ENCODE measurements at regions not wholly inside any gene's neighbourhood (a gene's known extent, or its start where the extent isn't known, plus 50 kb on each side); places are given as distances from the start of the nearest gene placed in this dataset.

DNA sequence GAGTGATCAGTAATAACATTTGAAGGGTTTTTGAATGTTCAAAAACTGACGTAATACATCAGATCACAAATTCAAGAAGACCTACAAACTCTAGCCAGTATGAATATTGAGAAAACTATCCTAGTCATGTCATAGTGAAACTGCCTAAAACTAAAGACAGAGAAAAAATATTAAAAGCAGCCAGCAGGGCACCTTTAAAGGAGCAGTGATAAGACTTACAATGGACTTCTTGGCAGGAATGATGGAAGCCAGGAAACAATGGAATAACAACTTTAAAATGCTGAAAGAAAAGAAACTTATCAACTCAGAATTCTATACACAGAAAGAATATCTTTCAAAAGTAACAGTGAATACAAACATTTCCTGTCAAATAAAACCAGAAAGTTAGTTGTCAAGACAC is 78.3 kb upstream of the CTBP2 start:
- TF ChIP-seq, protein P1, sequence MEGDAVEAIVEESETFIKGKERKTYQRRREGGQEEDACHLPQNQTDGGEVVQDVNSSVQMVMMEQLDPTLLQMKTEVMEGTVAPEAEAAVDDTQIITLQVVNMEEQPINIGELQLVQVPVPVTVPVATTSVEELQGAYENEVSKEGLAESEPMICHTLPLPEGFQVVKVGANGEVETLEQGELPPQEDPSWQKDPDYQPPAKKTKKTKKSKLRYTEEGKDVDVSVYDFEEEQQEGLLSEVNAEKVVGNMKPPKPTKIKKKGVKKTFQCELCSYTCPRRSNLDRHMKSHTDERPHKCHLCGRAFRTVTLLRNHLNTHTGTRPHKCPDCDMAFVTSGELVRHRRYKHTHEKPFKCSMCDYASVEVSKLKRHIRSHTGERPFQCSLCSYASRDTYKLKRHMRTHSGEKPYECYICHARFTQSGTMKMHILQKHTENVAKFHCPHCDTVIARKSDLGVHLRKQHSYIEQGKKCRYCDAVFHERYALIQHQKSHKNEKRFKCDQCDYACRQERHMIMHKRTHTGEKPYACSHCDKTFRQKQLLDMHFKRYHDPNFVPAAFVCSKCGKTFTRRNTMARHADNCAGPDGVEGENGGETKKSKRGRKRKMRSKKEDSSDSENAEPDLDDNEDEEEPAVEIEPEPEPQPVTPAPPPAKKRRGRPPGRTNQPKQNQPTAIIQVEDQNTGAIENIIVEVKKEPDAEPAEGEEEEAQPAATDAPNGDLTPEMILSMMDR (IDR thresholded peaks at IDR 0.05) = no peak
- TF ChIP-seq POLR2A (IDR thresholded peaks at IDR 0.05) (no peak), EP300 (IDR thresholded peaks at IDR 0.05) (no peak)
